ENCODE measurements at regions not wholly inside any gene's neighbourhood (a gene's known extent, or its start where the extent isn't known, plus 50 kb on each side); places are given as distances from the start of the nearest gene placed in this dataset.

- no peak for DNase-seq
Measured at GRCh38 chr10:24035761-24036160, 173.2 kb upstream of the KIAA1217 start.

GRCh38 chr10:24039315-24039714 lies 169.6 kb upstream of the KIAA1217 start:
- DNase-seq, result no peak

GRCh38 chr10:24039897-24040296 lies 169.0 kb upstream of the KIAA1217 start:
- peak; percentile 81 for DNase-seq

GRCh38 chr10:24041034-24041433 lies 167.9 kb upstream of the KIAA1217 start:
- peak; percentile 20 for DNase-seq

GRCh38 chr10:24041834-24042233 lies 167.1 kb upstream of the KIAA1217 start:
- peak; percentile 22 for DNase-seq

GRCh38 chr10:24042884-24043283 lies 166.1 kb upstream of the KIAA1217 start:
- no peak for DNase-seq

GRCh38 chr10:24046060-24046459 lies 162.9 kb upstream of the KIAA1217 start:
- DNase-seq, result no peak

- no peak for DNase-seq
Measured at GRCh38 chr10:24047176-24047575, 161.8 kb upstream of the KIAA1217 start.

- DNase-seq, result no peak
Measured at GRCh38 chr10:24054421-24054820, 154.5 kb upstream of the KIAA1217 start.

GRCh38 chr10:24080207-24080606 lies 128.7 kb upstream of the KIAA1217 start:
- no peak for DNase-seq

GRCh38 chr10:24086296-24087086 lies 122.4 kb upstream of the KIAA1217 start:
- no peak for DNase-seq

GRCh38 chr10:24091256-24091655 lies 117.7 kb upstream of the KIAA1217 start:
- DNase-seq, result no peak

GRCh38 chr10:24096281-24096680 lies 112.7 kb upstream of the KIAA1217 start:
- DNase-seq, result no peak

- no peak for DNase-seq
Measured at GRCh38 chr10:24097751-24098207, 111.2 kb upstream of the KIAA1217 start.

GRCh38 chr10:24104895-24105294 lies 104.0 kb upstream of the KIAA1217 start:
- no peak for DNase-seq

- peak; percentile 11 for DNase-seq
Measured at GRCh38 chr10:24113901-24114300, 95.0 kb upstream of the KIAA1217 start.

GRCh38 chr10:24114556-24114955 lies 94.4 kb upstream of the KIAA1217 start:
- peak; percentile 65 for DNase-seq

GRCh38 chr10:24115403-24115802 lies 93.5 kb upstream of the KIAA1217 start:
- peak; percentile 18 for DNase-seq

- peak; percentile 15 for DNase-seq
Measured at GRCh38 chr10:24118246-24118645, 90.7 kb upstream of the KIAA1217 start.

GRCh38 chr10:24119896-24120295 lies 89.0 kb upstream of the KIAA1217 start:
- no peak for DNase-seq

GRCh38 chr10:24120646-24121045 lies 88.3 kb upstream of the KIAA1217 start:
- no peak for DNase-seq

- DNase-seq, result no peak
Measured at GRCh38 chr10:24127516-24127915, 81.4 kb upstream of the KIAA1217 start.

- no peak for DNase-seq
Measured at GRCh38 chr10:24128066-24128730, 80.7 kb upstream of the KIAA1217 start.

- no peak for DNase-seq
Measured at GRCh38 chr10:24132741-24133140, 76.2 kb upstream of the KIAA1217 start.

Data from tongue (tissue), 1 donor.